ENCODE measurements at regions not wholly inside any gene's neighbourhood (a gene's known extent, or its start where the extent isn't known, plus 50 kb on each side); places are given as distances from the start of the nearest gene placed in this dataset.

GRCh38 chr2:23243073-23243659 is 141.8 kb upstream of the KLHL29 start (continued):
- no peak for TF ChIP-seq AFF4 (CRISPR knock-in tag; IDR thresholded peaks at IDR 0.05; ENCODE audit: borderline replicate concordance)
- TF ChIP-seq MXD4 (CRISPR knock-in tag; IDR thresholded peaks at IDR 0.05; ENCODE audit: borderline replicate concordance), result no peak
- TF ChIP-seq ZNF317 (CRISPR knock-in tag; IDR thresholded peaks at IDR 0.05; ENCODE audit: borderline replicate concordance, low read depth), result no peak
- no peak for TF ChIP-seq MYBL2 (CRISPR knock-in tag; IDR thresholded peaks at IDR 0.05)
- no peak for TF ChIP-seq CREM (CRISPR knock-in tag; IDR thresholded peaks at IDR 0.05)
- TF ChIP-seq USF1 (CRISPR knock-in tag; IDR thresholded peaks at IDR 0.05), result no peak
- TF ChIP-seq IRF1 (CRISPR knock-in tag; IDR thresholded peaks at IDR 0.05), result no peak
- TF ChIP-seq TP53 (CRISPR knock-in tag; IDR thresholded peaks at IDR 0.05), result no peak
- TF ChIP-seq ZBTB43 (CRISPR knock-in tag; IDR thresholded peaks at IDR 0.05), result no peak
- no peak for TF ChIP-seq CREB1 (CRISPR knock-in tag; IDR thresholded peaks at IDR 0.05)
- TF ChIP-seq ARID4B (CRISPR knock-in tag; IDR thresholded peaks at IDR 0.05; ENCODE audit: borderline replicate concordance), result no peak

- no peaks in the 10 kb centered on the region for H3K4me1 Mint-ChIP-seq
- H3K27ac Mint-ChIP-seq, result no peak overlapping the region
- ATAC-seq (no peak), DNase-seq (ENCODE audit: low spot score) (no peak)
- no peaks in the 10 kb centered on the region for H3K27me3 Mint-ChIP-seq (ENCODE audit: low read depth)
- H3K36me3 Mint-ChIP-seq, result no peaks in the 10 kb centered on the region
- ChIA-PET POLR2A (no interaction called here), CTCF (no interaction called here)
- no peak overlapping the region for H3K4me3 Mint-ChIP-seq
- H3K9me3 Mint-ChIP-seq, result peaks cover 7% of the 10 kb centered on the region
- TF ChIP-seq ZBTB21 (CRISPR knock-in tag; IDR thresholded peaks at IDR 0.05; ENCODE audit: borderline replicate concordance), result no peak
- TF ChIP-seq IRF2 (CRISPR knock-in tag; IDR thresholded peaks at IDR 0.05; ENCODE audit: borderline replicate concordance, low read depth), result no peak
- no peak for TF ChIP-seq FOXP1 (CRISPR knock-in tag; IDR thresholded peaks at IDR 0.05; ENCODE audit: borderline replicate concordance)
- TF ChIP-seq OVOL2 (CRISPR knock-in tag; IDR thresholded peaks at IDR 0.05; ENCODE audit: borderline replicate concordance), result no peak
- no peak for TF ChIP-seq SP1 (CRISPR knock-in tag; conservative IDR thresholded peaks at IDR 0.05)
- TF ChIP-seq ESRRA (CRISPR knock-in tag; IDR thresholded peaks at IDR 0.05; ENCODE audit: borderline replicate concordance), result no peak
- no peak for TF ChIP-seq AR (CRISPR knock-in tag; IDR thresholded peaks at IDR 0.05)
- TF ChIP-seq ZNF416 (CRISPR knock-in tag; IDR thresholded peaks at IDR 0.05), result no peak
- no peak for TF ChIP-seq MYBL2 (CRISPR knock-in tag; IDR thresholded peaks at IDR 0.05)
- TF ChIP-seq SOX15 (CRISPR knock-in tag; IDR thresholded peaks at IDR 0.05), result no peak
- no peak for TF ChIP-seq ZNF512 (CRISPR knock-in tag; IDR thresholded peaks at IDR 0.05; ENCODE audit: borderline replicate concordance)
- TF ChIP-seq ZNF423 (CRISPR knock-in tag; IDR thresholded peaks at IDR 0.05), result no peak
These were observed 140.4 kb upstream of the KLHL29 start for GRCh38 chr2:23244617-23245016.

Measured in WTC11 (cell line).